GM21825 (cell line): ENCODE measurements at regions not wholly inside any gene's neighbourhood (a gene's known extent, or its start where the extent isn't known, plus 50 kb on each side); places are given as distances from the start of the nearest gene placed in this dataset.
"Not testable (repeated sequence)": the region's sequence is repeated elsewhere in the genome, so short reads cannot be mapped to it uniquely, and the experiment has no call there.

ENCODE experiments used
- ATAC-seq: cut with Tn5 transposase; IDR thresholded peaks from one replicate; pipeline ENCODE4 v1.9.1; 2021; ENCODE audit warnings: mild to moderate bottlenecking, moderate library complexity; ENCODE audit not compliant: unreplicated experiment

DNA sequence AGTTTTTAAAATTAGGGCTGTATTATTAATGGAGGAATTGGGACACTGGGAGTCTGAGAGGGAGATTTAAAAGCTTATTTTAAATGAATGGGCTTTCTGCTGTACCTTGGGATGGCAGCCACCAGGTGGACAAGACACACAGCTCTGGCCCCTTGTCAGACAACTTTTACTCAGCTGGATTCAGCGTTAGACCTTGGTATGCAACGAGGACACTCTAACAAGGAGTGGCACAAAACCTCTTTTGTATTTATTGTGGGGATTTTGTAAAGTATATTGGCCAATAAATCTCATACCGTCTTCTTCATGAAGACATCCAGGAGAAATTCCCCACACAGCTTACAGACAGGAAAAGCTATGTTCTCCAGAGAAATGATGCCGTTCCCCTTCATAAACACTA lies 105.7 kb downstream of the LCA5 start:
- no peak for ATAC-seq

DNA sequence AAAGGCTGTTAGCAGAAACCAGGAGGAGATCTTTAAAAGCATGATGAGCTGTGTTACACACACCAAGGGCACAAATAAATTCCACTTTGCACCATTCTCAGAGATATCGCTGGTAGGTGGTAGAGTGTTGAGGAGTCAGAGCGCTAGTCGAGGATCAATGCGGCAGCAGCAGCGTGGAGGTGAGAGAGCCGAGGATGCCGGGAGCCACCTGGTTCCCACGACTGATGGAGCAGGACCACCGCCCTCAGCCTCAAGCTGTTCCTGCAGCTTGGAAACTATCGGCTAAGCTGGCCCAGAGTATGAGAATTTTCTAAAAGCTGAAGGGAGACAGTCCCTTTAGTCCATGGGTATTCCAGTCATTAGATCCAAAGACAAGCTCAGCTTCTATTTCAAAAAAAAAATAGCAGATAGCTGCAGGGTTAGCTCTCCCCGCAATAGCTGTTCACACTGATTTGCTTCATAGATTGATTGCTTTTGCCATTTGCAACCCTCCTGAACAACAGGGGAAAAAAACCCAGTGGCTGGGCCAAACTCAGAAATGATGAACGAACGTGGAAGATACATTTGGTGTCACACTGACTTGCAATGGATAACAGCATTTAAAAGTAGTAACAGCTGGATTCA lies 106.2 kb downstream of the LCA5 start:
- no peak for ATAC-seq

DNA sequence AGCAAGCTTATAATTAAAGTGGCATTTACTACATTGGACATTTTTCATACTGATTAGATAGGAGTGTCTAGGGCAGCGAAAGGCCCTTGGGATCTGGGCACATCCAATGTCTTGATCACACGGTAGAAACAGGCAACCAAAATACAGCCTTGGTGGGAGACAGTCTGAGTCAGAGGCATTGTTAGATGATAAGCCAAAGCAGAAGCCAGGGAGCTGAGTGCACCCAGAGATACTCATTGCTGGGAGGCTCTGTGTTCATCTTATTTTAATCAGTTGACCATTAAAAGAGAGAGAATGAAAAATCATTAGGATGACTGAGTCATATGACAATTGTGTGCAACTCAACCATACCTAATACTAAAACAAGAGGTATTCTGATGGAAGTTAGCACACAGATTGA lies 109.5 kb downstream of the LCA5 start:
- no peak for ATAC-seq

DNA sequence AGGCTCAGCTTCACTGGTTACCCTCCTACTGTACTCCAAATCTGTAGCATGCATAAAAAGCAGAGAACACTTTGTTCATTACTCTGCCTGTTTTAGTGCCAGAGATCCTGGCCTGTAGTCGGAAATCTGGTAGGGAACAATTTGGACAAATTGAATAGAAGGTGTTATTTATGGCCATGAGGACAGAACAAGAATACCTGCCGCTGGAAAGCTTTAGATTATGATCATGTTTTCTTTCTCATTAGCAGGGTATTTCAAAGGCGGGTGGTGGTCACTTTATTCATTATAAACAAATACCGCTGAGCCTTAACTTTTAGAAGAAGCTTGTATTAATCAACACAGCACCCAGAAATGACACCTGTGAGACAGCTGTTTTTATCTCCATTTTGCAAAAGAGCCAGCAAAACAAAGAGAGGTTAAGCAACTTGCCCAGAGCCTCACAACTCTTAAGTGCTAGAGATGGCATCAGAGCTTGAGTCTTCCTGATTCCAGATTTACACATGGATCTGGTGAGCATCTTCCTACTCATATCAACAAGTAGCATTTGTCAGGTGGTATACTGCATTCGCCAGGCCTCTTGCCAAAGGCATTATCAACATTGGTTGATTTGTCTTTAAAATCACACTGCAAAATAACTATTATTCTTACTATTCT lies 110.5 kb downstream of the LCA5 start:
- ATAC-seq = no peak

DNA sequence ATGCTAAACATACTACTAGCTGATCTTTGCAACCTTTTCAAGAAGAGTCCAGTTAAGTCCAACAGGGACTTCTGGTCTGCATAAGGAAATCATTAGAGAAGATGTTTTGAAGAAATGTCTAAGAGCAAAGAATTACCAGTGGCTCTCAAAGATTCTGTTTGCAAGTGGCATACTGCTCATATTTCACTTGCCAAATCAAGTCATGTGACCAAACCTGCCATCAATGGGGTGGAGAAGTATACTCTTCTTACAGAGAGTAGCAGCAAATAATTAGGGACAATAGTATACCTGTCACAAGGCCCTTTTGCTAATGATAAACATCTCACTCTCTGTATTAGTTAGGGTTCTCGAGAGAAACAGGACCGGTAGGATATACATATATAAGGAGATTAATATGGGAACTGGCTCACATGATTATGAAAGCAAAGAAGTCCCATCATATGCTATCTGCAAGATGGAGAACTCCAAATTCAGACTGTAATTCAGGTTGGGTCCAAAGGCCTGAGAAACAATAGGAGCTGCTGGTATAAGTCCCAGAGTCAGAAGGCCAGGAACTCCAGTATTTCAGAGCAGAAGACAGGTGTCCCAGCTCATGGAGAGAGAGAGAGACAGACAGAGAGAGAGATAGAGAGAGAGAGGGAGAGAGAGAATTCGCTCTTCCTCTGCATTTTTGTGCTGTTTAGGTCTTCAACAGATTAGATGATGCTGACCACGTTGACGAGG lies 111.5 kb downstream of the LCA5 start:
- no peak for ATAC-seq

DNA sequence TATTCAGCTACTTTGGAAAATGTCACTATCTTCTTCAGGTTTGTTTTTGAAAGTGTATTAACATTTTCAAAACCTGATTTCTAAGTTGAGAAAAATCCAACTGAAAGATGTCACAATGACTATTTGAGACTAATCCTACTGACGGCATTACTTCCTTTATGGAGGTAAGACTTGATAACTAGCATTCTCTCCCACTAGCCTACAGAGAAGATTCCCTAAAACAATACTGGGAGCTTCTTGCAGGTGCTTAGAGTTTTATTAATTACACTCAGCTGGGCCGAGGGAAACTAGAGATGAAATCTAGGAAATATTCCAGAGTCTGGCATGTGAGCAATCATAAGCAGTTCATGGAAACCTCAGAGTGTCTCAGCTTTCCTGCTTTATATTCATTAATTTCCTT lies 114.0 kb downstream of the LCA5 start:
- ATAC-seq = no peak

DNA sequence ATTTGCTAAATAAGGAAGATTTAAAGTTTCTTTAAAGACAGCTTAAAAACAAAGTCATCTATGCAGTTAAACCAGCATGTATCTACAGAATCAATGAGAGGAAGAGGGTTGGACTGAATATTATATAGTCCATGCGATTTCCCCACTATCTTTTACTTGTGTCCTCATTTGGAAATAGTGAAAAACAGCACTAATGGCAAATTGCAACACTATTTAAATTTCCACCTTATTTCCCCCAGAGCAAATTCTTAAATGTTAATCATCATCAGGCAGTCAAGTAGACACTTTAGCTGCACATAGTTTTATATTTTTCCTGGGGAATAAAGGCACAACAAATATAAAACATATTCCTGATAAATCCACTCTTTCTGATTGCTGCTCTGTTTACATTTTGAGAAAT lies 114.6 kb downstream of the LCA5 start:
- ATAC-seq = no peak

DNA sequence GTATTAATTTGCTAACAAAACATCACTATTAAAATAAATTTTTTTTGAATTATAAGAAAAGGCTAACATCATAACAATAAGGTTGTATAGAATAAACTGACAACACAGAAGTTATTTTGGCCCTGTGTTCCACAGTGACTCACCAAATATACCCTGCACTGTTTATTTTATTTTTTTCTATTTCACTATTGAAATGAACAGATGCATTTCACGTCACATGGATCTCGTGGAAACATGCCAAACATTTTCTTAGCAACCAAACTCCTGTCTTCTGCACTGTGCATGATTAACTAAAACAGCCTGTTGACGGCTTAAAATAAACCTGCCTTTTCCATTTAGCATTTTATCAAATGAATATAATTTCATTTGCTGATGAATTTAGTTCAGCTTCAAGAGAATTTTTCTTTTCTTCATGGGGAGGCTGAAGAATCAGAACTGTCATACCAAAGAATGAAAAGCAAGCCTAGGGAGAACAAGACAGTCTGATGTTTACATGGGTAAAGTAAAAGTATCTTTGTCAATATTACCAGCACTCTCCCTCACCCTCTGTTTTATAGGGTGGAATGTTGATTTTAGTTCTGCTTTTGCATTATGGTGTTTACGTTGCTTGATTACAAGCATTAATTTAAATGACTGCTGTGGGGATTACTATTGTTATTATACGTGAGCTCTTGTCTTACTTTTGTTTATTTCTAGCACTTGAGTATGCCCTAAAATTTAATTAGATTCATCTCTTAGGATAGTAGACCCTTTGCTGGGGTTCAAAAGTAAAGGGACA lies 115.3 kb downstream of the LCA5 start:
- peak; percentile 83 for ATAC-seq

DNA sequence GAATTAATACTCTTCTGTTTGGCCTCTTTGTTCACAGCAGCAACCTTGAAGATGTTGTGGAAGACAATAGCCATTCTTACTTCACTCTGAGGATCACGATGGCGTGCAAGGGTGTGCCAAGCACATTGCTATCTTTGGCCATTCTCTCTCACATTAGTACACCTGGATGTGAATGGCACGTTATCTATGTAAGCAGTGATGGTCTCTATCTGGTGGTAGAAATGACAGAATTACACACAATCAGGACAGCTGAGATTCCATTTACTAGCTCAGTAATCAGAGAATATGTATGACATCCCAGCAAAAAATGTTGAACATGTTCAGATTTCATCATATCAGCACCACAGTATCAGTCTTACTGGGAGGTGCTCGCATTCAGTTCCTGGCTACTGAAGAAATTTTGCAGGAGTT lies 116.2 kb downstream of the LCA5 start:
- ATAC-seq = no peak

DNA sequence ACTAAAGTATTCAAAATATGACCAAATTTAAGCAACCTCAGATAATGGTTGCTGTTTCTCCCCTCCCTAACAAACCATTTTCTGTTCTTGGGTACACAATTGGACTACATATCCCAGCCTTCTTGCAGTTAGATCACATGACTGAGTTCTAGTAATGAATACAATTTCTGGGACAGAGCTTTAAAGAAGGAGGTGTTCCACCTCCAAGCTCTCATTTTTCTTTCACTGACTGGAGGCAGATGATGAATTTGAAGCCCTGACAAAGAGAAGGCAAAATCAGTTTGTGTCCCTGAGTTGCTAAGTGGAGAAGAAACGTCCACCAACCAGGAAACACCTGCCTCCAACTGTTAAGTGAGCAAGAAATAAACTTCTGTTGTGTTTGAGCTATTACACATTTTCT lies 117.2 kb downstream of the LCA5 start:
- ATAC-seq = no peak

DNA sequence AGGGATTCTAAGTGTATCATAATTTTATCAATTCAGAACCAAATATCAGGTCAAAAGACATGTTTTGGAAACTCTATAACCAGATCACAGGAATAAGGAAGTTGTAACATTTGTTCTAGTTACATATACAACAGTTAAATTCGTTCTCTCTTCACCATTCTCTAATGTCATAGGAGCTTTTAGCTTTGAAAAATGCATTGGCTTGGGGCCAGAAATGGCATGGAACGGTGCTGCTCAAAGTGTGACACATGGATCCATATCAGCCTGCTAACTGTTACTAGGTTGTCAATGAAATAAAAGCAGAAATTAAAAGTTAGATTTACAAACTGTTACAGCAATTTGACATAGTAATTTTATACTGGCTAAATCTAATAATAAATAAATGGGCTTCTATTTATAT lies 120.3 kb downstream of the LCA5 start:
- no peak for ATAC-seq

DNA sequence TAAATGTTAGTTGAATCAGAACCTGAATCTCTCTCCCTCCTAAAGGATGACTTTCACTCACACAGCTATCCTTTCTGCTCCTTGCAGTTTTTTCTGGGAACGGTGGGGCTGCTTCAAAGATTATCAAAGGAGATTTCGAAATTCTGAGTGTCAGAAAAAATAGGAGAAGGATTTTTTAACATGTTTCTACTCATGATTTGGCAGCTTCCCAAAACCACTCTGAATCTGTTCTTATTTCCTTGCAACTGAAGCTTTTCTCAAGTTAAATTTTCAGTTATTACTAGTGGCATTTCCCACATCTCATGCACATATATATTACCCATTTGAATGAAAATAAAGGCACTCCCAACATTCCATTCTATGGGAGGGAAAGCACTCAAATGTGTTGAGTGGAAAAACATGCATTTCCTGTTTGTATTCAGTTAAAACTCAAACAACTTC lies 123.6 kb downstream of the LCA5 start:
- ATAC-seq = no peak

DNA sequence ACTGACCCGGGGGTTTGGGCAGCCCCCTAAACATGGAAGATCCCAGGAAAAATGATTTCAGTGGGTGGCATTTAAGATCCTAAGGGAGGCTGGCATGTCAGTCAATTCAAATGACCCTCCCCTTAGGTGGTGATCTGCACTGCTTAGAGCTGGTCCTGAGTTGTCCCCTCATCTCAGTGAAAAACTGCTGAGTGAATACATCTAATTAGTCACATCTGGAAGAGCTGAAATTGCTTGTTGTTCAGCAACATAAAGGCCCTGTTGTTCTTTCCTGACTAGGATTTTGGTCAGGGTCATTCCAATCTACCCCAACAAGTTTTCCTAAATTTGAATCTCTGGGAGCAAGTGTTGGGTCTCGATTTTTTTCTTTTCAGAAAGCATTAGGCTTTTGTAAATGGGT lies 126.4 kb downstream of the LCA5 start:
- ATAC-seq = no peak

DNA sequence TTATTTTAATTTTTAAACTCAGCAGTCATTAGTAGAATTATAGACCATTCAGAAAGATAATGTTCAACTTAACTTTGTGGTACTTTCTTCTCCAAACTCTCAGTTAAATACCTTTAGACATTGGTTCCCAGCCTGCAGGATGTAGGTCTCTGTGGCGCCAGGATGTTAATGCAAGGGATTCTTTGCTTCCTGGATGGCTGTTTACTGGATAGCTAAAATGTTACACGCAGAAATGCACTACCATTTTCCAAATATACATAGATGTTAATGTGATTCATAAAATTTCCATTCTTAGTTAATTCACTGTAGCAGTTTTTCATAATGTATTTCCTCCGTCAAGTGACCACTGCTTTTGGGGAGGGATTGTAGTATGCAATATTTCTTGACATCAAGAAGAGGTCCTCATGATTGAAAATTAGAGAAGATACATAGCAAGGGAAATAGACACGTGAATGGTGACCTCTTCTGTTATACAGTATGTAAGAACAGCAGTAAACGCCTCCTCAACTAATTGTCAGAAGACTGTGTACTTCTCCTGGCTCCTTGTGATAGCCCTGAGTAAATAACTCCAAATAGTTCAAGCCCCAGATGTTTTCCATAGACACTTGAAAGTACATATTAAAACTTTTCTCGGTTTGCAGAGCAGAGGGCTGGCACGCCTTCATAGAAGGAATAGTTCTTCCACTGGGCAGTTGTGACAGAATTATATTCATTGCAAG lies 128.8 kb downstream of the LCA5 start:
- no peak for ATAC-seq

DNA sequence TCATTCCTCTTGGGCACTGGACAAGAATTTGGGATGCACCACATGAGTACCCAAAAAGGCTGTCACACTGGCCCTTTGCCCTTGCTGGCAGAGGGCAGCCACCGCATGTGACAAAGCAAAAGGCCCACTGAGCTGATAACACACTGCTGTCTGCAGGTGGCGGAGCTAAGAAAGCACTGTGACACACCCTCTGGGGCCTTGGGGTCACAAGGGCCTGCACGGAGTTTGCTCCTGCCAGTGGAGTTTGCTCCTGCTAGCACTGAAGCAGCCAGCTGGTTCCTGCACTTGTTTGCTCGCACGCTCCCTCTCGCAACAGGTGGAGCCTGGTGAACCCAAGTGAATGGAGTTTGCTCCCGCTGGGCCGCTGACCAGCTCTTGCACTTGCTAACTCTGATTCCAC lies 132.6 kb downstream of the LCA5 start:
- no peak for ATAC-seq

DNA sequence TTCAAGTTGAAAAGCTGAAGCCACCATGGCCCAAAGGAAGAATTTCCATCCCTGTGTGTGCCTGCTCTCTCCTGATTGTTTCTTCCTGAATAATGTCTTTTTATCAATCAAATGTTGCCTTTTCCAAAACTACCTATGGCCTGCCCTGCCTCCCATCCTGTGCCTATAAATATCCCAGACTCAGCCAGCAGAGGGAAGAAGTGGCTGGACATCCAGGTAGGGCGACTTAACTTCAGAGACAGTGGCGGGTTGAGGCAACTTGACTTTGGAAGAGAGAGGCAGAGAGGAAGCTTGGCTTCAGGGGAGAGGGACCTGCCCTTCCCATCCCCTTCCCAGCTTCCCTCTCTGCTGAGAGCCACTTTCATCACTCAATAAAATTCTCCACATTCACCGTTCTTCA lies 133.0 kb downstream of the LCA5 start:
- ATAC-seq = no peak

DNA sequence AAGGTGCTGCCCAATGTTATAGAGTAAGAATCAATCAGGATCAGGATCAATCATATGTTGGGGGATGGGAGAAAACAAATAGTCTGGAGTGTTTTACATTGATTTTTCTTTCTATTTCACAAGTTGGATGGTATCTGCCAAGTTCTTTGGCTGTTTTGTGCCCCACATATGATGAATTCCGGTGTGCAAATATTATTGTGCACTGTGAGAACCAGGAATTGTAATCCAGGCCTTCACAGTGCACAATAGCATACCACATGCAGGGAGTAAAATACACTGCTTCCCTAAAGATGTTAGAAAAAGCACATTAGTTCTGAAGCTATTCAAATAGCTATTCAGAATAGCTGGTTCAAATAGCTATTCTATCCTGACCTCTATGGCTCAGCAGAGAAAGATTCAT lies 133.7 kb downstream of the LCA5 start:
- ATAC-seq = no peak

DNA sequence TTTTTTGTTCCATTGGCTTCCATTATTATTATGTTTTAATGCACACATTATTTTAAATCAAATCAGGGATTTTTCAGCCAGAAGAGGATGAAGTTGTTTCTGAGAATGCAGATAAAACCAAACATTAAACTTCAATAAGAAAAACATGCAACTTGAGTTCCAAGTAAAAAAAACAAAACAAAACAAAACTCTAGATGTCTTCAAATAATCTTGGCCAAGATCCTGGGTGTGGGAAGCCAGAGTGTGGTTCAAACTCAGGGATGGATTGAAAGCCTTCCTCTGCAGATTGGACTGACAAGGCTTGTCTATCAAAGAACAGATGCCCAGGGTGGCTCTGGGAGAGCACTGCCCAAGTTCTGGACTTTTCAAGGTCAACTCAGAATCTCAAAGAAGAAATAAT lies 134.1 kb downstream of the LCA5 start:
- ATAC-seq = no peak

DNA sequence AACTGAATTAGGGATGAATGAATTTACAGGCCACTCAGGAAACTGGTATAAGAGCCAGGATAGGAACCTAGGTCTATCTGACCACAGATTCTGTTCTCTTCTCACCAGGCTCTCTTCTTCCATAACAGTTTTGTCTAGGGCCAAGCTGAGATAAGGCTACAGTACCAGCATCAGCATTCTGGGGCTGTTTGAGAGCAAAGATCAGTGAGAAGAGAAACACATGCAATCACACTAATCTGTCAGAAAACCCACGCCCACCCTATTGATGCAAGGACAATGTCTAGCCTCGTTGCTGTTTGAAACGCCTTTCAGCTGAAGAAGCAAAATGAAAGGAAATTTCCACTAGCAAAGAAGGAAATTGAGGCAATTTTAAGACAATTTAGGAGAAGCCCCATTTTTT lies 137.7 kb downstream of the LCA5 start:
- no peak for ATAC-seq

DNA sequence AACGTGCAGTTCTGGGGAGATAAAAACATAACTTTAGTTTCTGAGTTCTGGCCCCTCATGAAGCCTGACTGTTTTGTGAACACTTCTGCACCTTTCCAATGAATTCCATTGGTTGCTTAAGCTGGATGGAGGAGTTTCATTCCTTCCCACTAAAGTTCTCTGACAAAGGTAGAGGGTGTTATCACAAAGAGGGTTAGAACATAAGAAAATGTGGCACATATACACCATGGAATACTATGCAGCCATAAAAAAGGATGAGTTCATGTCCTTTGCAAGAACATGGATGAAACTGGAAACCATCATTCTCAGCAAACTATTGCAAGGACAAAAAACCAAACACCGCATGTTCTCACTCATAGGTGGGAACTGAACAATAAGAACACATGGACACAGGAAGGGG lies 138.6 kb downstream of the LCA5 start:
- not testable (repeated sequence) for ATAC-seq

DNA sequence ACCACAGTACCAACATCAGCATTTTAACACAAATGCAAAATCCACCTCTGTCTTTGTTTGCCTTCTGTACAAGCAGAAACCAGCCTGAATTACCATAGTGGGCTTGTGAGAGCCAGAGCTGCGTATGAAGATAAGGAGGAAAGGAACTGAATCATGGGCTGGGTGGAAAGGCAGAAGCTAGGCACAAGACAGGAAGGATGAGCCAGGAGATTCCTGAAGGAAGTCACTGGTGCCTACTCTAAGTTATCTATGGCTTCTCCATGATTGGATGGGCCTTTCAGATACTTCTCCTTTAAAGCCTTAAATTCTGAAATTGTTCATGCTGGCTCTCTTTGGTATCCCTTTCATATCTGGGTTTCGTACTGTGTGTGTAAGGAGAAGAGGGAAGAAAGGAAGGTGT lies 140.6 kb downstream of the LCA5 start:
- ATAC-seq = no peak
